HG03066 (cell line): ENCODE measurements at regions not wholly inside any gene's neighbourhood (a gene's known extent, or its start where the extent isn't known, plus 50 kb on each side); places are given as distances from the start of the nearest gene placed in this dataset.

Experiments used
- ATAC-seq: cut with Tn5 transposase; IDR thresholded peaks from one replicate; pipeline ENCODE4 v1.9.1; 2021; ENCODE audit warnings: low read depth; ENCODE audit not compliant: unreplicated experiment

DNA sequence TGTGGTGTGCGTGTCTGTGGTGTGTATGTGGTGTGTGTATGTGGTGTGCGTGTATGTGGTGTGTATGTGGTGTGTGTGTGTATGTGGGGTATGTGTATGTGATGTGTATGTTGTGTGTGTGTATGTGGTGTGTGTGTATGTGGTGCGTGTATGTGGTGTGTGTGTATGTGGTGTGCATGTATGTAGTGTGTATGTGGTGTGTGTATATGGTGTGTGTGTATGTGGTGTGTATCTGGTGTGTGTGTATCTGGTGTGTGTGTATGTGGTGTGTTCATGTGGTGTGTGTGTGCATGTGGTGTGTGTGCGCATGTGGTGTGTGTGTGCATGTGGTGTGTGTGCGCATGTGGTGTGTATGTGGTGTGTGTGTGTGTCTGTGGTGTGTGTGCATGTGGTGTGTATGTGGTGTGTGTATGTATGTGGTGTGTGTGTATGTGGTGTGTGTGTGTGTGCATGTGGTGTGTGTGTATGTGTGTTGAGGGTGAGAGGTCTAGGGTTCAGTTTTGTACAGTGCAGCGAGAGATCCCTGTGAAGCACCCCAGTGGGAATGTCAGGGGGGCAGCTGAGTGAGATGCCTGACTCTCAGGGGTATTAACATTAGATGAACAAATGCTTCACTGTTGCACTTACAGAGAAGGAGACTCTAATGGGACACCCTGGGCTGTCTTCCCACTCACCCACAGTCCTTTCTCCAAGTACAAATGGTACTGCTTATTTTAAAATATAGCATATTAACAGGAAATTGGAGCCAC, 61.3 kb upstream of the MEDAG start:
- ATAC-seq: no peak

DNA sequence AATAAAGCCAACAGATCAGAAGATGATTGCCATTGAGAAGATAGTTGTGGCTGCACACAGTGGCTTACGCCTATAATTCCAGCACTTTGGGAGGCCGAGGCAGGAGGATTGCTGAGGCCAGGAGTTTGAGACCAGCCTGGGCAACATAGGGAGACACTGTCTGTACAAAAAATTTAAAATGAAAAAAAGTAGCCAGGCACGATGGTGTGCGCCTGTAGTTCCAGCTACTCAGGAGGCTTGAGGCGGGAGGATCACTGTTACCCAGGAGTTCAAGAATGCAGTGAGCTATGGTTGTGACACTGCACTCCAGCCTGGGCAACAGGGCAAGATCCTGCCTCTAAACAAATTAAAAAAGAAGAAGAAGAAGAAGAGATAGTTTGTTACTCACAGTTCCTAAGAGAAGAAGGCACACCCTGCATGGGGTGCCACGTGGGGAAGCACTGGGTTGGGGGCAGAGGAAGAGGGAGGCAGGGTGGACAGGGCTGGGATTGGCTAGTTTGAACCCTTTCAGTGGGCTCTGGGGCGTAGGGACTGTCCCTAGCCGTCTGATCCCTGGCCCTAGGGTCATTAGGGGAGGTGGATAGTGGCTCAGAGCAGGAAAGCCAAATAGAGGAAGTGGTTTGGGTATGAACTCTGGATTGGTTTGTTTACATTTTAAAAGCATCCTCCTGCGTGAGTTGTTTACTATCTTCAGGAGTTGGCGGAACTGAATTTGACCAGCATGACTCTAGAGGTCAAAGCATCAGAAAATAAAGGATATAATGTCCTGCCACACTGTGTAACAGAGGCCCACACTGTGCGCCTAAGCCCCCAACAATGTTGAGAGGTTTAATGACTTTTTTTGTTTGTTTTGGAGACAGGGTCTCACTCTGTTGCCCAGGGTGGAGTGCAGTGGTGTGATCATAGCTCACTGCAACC, 60.5 kb upstream of the MEDAG start:
- no peak for ATAC-seq

DNA sequence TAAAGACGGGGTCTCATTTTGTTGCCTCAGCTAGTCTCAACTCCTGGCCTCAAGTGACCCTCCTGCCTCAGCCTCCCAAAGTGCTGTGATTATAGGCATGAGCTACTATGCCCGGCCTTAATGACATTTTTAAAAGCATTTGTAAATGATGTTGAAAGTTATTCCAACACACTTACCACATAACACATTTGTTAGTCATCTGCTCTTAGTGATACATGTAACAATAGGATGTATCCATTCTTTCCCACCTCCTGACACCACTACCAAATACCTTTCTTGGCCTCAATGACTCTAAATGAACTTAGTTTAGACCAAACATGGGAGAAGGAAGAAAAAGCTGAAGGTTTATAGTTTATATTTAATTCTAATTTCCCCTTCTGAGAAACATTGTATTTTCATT, 59.8 kb upstream of the MEDAG start:
- no peak for ATAC-seq

DNA sequence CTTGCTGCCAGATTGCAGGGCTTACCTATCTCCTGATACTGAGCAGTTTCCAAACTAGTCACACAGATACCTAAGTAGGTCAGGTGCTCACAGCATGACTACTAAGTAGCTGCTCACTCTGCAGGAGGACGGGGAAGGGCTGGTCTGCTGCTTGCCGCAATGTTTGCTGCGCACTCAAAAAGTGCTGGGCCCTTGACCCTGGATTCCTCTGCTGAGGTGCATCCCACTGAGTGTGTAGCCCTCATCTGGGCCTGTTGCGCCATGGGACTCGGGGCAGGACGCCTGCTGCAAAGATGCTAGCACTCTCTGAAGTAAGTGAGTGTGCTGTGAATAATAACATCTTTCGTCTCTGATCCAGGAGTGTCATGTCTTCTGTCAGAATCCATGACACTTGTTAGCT, 59.2 kb upstream of the MEDAG start:
- ATAC-seq: no peak

DNA sequence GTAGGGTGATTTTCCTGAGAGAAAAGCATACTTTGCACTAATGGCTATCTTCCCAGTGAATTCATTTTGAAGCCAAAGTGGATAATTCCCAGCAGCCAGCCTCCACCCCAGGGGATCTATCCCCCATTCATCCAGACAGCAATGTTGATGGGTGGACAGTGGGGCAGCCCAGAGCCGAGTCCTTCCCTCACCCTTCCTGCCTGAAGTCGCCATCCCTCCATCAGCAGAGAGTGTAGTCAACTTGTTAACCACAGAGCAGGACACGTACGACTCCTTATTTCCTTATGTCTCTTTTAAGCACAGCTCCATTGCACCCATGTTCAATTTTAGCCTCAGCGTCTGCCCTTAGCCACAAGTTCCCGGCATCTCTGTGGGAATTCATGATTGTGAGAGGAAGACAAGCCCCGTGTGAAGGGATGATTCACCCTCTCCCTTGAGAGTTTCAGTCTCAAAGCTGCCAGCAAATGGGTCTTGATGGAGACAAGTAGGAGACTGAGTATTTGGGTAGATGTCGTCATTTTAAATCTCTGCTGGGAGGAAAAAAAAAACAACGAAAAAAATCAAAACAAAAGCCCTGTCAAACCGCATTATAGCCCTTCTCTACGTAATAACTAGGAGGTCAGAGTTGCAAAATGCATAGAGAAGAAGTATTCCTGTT, 58.3 kb upstream of the MEDAG start:
- ATAC-seq: no peak

DNA sequence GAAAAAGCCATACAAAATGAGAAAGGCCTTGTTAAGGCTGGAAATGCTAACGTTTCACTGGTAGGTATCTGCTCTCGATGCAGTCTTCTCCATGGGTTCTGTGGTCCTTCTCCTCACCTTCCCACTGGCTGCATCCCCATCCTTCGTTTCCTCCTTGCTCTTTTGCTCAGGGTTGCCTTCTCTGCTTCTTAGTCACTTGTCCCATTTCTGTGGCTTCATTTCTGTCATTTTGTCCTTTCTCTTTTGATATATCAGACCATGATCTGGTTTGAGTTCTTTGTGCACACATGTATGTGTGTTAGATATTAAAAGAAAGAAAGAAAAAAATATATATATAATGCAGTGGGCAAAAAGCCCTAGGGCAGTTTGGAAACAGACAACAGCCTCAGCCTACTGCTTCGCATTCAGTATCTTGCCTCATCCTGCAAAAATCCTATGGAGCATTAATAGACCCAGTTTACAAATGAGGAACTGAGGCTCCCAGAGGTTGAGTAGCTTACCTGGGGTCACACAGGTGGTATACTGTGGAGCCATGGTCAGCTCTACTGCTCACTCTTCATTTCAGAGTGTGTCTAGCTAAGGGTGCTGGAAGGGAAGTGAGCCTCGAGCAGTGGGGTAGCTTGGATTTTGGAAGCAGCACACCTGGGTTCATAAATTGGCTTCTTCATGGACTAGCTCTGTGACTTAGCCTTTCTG, 57.6 kb upstream of the MEDAG start:
- ATAC-seq: no peak

DNA sequence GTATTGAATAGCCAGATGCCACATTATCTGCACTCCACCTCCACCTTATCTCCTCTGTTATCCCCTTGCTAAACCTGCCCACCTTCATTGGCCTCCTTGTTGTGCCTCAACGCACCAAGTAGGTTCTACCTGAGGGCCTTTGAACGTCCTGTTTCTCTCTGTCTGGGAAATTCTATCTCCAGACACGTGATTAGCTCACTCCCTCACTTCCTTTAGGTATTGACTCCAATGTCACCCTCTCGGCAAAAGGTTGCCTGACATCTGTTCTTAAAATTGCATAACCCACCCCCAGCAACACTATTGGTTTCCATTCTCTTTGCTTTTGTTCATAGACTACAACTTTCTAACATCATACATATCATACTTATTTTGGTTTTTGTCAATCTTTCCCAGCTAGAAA, 56.5 kb upstream of the MEDAG start:
- ATAC-seq: no peak

DNA sequence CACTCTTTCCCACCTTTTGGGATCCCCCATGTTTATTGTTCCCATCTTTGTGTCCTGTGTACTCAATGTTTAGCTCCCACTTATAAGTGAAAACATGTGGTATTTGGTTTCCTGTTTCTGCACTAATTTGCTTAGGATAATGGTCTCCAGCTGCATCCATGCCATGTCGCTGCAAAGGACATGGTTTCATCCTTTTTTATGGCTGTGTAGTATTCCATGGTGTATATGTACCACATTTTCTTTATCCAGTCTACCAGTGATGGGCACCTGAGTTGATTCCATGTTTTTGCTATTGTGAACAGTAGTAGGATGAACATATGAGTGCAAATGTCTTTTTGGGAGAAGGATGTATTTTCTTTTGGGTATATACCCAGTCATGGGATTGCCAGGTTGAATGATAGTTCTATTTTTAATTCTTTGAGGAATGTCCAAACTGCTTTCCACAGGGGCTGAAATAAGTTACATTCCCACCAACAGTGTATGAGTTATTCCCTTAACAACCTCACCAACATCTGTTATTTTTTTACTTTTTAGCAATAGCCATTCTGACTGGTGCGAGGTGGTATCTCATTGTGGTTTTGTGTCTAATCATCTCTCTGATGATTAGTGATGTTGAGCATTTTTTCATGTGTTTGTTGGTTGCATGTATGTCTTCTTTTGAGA, 55.7 kb upstream of the MEDAG start:
- ATAC-seq: no peak

DNA sequence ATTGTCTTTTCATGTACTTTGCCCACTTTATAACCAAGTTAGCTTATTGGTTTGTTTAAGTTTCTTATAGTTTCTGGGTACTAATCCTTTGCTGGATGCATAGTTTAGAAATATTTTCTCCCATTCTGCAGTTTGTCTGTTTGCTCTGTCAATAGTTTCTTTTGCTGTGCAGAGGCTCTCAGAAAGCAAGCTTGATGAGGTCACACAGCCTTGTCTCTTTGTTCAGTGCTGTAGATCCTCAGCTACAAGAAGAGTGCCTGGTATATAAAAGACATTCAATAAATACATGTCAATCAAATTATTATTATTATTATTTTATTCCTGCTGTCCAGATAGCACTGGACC, 55.2 kb upstream of the MEDAG start:
- ATAC-seq: no peak

DNA sequence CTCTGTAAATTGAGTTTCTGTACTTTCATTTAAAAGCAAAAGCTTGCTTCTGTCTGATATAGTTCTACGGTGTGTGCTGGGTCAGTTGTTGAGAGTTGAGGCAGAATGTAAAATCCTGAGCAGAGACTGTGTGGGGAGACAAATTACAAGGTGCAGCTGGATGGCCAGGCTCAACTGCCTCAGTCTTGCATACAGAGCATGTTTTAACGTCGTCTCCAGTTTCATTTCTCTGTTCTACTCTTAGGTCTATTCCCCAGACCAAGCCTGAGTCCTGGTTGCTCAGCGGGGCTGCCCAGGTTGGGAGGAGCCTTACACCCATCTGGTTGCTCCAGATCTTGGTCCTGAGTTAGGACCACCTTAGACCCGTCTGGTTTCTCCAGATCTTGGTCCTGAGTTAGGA, 54.4 kb upstream of the MEDAG start:
- ATAC-seq: peak; percentile 78

DNA sequence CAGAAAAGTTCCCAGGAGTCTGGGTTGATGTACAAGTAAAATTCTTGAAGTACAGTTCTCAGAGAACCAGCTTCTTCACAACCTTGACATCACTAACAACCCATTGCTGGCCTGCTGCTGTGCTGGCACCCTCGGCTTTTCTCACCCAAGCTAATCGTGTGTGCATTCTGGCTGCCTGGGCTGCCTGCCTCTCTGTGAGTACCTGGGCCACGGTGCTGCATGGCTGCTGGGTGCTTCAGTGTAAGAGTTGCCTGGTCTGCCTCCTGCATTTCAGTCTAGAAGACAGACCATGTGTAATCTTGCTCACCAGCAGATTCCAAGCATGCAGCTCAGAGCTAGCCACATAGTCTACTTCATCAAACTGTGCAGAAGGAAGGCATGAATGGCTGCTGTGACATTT, 50.5 kb upstream of the MEDAG start:
- no peak for ATAC-seq

DNA sequence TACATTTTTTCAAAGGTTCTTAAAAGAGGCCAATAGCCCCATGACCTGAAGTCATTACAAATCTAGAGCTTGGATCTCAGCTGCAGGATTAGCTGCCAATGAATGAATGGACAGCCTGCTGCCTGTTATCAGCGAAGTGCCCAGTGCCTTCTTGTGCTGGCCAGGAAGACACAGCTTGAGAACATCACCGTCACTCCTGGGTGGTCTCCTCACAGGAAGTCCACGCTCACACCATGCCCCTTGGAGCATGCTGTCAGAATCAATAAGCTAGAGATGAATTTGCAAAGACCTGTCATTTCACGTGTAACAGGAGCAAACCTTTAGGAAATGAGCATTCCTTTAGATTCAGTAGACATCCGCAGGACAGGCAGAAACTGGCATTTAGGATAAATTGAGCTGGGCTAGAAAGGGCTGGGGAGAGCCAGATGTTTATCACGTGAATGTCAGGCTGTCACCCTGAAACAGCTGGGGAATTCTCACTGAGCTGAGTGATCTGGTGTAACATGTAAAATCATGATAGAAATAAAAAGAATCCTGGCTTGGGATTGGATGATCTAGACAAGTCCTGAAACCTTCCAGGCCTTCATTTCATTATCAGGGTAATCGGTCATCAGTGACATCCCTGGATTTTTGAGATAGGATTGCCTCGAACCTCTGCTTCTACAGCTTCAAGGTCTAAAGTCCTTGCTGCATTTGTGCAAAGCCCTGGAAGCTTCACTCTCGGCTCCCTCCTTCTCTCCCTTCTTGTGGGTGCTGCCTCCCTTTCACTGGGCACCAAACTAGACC, 49.9 kb upstream of the MEDAG start:
- ATAC-seq: no peak
